GM21529 (cell line): ENCODE measurements at regions not wholly inside any gene's neighbourhood (a gene's known extent, or its start where the extent isn't known, plus 50 kb on each side); places are given as distances from the start of the nearest gene placed in this dataset.

Source experiments
- ATAC-seq: cut with Tn5 transposase; IDR thresholded peaks from one replicate; pipeline ENCODE4 v1.9.1; 2021; ENCODE audit not compliant: unreplicated experiment

GRCh38 chr11:112355726-112356125, 95.1 kb upstream of the PLET1 start:
- no peak for ATAC-seq

- ATAC-seq = no peak
These were observed 96.8 kb upstream of the PLET1 start for GRCh38 chr11:112357488-112357887.

- ATAC-seq = no peak
These were observed 100.7 kb upstream of the PLET1 start for GRCh38 chr11:112361396-112361795.

- no peak for ATAC-seq
These were observed 102.9 kb upstream of the PLET1 start for GRCh38 chr11:112363527-112363926.

- no peak for ATAC-seq
These were observed 104.4 kb upstream of the PLET1 start for GRCh38 chr11:112364962-112365481.

GRCh38 chr11:112366012-112366411, 105.4 kb upstream of the PLET1 start:
- ATAC-seq = no peak

- ATAC-seq = no peak
These were observed 106.1 kb upstream of the PLET1 start for GRCh38 chr11:112366777-112367176.

- no peak for ATAC-seq
These were observed 106.8 kb upstream of the PLET1 start for GRCh38 chr11:112367461-112367860.

GRCh38 chr11:112367895-112368294, 107.2 kb upstream of the PLET1 start:
- no peak for ATAC-seq

- ATAC-seq = no peak
These were observed 107.7 kb upstream of the PLET1 start for GRCh38 chr11:112368381-112368780.

- ATAC-seq = no peak
These were observed 108.7 kb upstream of the PLET1 start for GRCh38 chr11:112369374-112369773.

GRCh38 chr11:112369916-112370315, 109.3 kb upstream of the PLET1 start:
- ATAC-seq = no peak

GRCh38 chr11:112374486-112375140, 114.0 kb upstream of the PLET1 start:
- ATAC-seq = no peak

GRCh38 chr11:112377946-112378345, 117.3 kb upstream of the PLET1 start:
- ATAC-seq = no peak

- no peak for ATAC-seq
These were observed 119.8 kb upstream of the PLET1 start for GRCh38 chr11:112380464-112380863.

- no peak for ATAC-seq
These were observed 120.9 kb upstream of the PLET1 start for GRCh38 chr11:112381578-112381977.

GRCh38 chr11:112382561-112382960, 121.9 kb upstream of the PLET1 start:
- no peak for ATAC-seq

GRCh38 chr11:112388496-112388895, 127.8 kb upstream of the PLET1 start:
- ATAC-seq = no peak

- no peak for ATAC-seq
These were observed 130.4 kb upstream of the PLET1 start for GRCh38 chr11:112391086-112391485.

GRCh38 chr11:112392904-112393303, 132.2 kb upstream of the PLET1 start:
- no peak for ATAC-seq

GRCh38 chr11:112394304-112394703, 133.6 kb upstream of the PLET1 start:
- no peak for ATAC-seq

GRCh38 chr11:112396076-112396475, 135.4 kb upstream of the PLET1 start:
- ATAC-seq = no peak
